ENCODE measurements at regions not wholly inside any gene's neighbourhood (a gene's known extent, or its start where the extent isn't known, plus 50 kb on each side); places are given as distances from the start of the nearest gene placed in this dataset.

GRCh38 chr12:82149045-82149444 is 209.1 kb downstream of the CCDC59 start:
- no peak for DNase-seq

GRCh38 chr12:82146740-82147139 is 211.4 kb downstream of the CCDC59 start:
- DNase-seq: no peak

GRCh38 chr12:82144505-82144904 is 213.7 kb downstream of the CCDC59 start:
- DNase-seq: no peak

- DNase-seq: no peak
Measured at GRCh38 chr12:82132390-82132789, 225.8 kb downstream of the CCDC59 start.

- DNase-seq: no peak
Measured at GRCh38 chr12:82130762-82131161, 227.4 kb downstream of the CCDC59 start.

GRCh38 chr12:82124711-82125380 is 233.3 kb downstream of the CCDC59 start:
- no peak for DNase-seq

- no peak for DNase-seq
Measured at GRCh38 chr12:82121545-82121944, 236.6 kb downstream of the CCDC59 start.

GRCh38 chr12:82120901-82121300 is 237.3 kb downstream of the CCDC59 start:
- no peak for DNase-seq

GRCh38 chr12:82109243-82109642 is 248.9 kb downstream of the CCDC59 start:
- no peak for DNase-seq

GRCh38 chr12:82108615-82109014 is 249.6 kb downstream of the CCDC59 start:
- no peak for DNase-seq

GRCh38 chr12:82099216-82099615 is 259.0 kb downstream of the CCDC59 start:
- DNase-seq: no peak

- DNase-seq: no peak
Measured at GRCh38 chr12:82097877-82098276, 260.3 kb downstream of the CCDC59 start.

- no peak for DNase-seq
Measured at GRCh38 chr12:82097438-82097837, 260.7 kb downstream of the CCDC59 start.

GRCh38 chr12:82090165-82090564 is 268.0 kb downstream of the CCDC59 start:
- DNase-seq: no peak

- DNase-seq: no peak
Measured at GRCh38 chr12:82089369-82090121, 268.6 kb downstream of the CCDC59 start.

- DNase-seq: no peak
Measured at GRCh38 chr12:82082501-82082900, 275.7 kb downstream of the CCDC59 start.

GRCh38 chr12:82069931-82070514 is 288.2 kb downstream of the CCDC59 start:
- DNase-seq: no peak

- no peak for DNase-seq
Measured at GRCh38 chr12:82058197-82058596, 299.0 kb upstream of the PPFIA2 start.

GRCh38 chr12:82057770-82058169 is 298.6 kb upstream of the PPFIA2 start:
- no peak for DNase-seq

GRCh38 chr12:82055391-82055790 is 296.2 kb upstream of the PPFIA2 start:
- no peak for DNase-seq

GRCh38 chr12:82054566-82054965 is 295.4 kb upstream of the PPFIA2 start:
- DNase-seq: no peak

- no peak for DNase-seq
Measured at GRCh38 chr12:82047446-82047845, 288.3 kb upstream of the PPFIA2 start.

GRCh38 chr12:82040987-82041743 is 282.0 kb upstream of the PPFIA2 start:
- no peak for DNase-seq

Data from NCI-H345 (cell line).